Breast epithelium (tissue), 3 donors: ENCODE measurements at regions not wholly inside any gene's neighbourhood (a gene's known extent, or its start where the extent isn't known, plus 50 kb on each side); places are given as distances from the start of the nearest gene placed in this dataset.

Source experiments
- POLR2A ChIP-seq: fragments of 450-650 bp; IDR thresholded peaks from one replicate; pipeline ENCODE4 v1.6.1; 2016; ENCODE audit warnings: antibody characterized with exemption, mild to moderate bottlenecking, moderate library complexity
- TF ChIP-seq, protein P1 (sequence below), 3 donors: fragments of 450-650 bp; IDR thresholded peaks; one replicate each; pipeline ENCODE4 v1.5.1; 2016 to 2017; ENCODE audit warnings: antibody characterized with exemption in 3 of 3, mild to moderate bottlenecking in 3 of 3, moderate library complexity in 3 of 3

GRCh38 chr10:128610113-128610512, 483.9 kb upstream of the MKI67 start:
- no peak for TF ChIP-seq POLR2A
- TF ChIP-seq, protein P1, sequence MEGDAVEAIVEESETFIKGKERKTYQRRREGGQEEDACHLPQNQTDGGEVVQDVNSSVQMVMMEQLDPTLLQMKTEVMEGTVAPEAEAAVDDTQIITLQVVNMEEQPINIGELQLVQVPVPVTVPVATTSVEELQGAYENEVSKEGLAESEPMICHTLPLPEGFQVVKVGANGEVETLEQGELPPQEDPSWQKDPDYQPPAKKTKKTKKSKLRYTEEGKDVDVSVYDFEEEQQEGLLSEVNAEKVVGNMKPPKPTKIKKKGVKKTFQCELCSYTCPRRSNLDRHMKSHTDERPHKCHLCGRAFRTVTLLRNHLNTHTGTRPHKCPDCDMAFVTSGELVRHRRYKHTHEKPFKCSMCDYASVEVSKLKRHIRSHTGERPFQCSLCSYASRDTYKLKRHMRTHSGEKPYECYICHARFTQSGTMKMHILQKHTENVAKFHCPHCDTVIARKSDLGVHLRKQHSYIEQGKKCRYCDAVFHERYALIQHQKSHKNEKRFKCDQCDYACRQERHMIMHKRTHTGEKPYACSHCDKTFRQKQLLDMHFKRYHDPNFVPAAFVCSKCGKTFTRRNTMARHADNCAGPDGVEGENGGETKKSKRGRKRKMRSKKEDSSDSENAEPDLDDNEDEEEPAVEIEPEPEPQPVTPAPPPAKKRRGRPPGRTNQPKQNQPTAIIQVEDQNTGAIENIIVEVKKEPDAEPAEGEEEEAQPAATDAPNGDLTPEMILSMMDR (IDR thresholded peaks at IDR 0.05) = no peak
